GM20000 (cell line): ENCODE measurements at regions not wholly inside any gene's neighbourhood (a gene's known extent, or its start where the extent isn't known, plus 50 kb on each side); places are given as distances from the start of the nearest gene placed in this dataset.
"Not testable (repeated sequence)": the region's sequence is repeated elsewhere in the genome, so short reads cannot be mapped to it uniquely, and the experiment has no call there.

ENCODE experiments used
- DNase-seq: peaks from one replicate; pipeline ENCODE4 v3.0.0; 2012; ENCODE audit warnings: low spot score
- TF ChIP-seq, protein P1 (sequence below): IDR thresholded peaks from 2 replicates; pipeline ENCODE4 v1.5.1; 2012; ENCODE audit warnings: mild to moderate bottlenecking, control low read depth; ENCODE audit errors: extremely low read depth, missing control alignments

DNA sequence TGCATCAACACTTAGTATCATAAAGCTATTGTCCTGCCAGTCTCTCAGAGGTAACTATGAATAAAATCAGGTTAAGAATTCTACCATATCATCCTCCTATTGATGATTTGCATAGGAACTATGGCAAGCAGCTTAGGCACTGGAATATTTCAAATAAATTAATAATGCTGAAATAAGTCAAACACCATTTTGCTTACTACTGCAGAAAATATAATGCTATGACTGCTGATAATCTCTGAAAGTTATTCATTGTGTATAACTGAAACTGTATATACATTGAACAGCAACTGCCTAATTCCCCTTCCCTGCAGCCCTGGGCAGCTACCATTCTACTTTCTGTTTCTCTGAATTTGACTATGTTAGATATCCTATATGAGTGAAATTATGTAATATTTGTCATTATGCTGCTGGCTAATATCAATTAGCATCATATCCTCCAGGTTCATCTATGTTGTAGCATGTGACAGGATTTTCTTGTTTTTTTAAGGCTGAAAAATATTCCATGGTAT lies 318.8 kb upstream of the SGCG start:
- TF ChIP-seq, protein P1, sequence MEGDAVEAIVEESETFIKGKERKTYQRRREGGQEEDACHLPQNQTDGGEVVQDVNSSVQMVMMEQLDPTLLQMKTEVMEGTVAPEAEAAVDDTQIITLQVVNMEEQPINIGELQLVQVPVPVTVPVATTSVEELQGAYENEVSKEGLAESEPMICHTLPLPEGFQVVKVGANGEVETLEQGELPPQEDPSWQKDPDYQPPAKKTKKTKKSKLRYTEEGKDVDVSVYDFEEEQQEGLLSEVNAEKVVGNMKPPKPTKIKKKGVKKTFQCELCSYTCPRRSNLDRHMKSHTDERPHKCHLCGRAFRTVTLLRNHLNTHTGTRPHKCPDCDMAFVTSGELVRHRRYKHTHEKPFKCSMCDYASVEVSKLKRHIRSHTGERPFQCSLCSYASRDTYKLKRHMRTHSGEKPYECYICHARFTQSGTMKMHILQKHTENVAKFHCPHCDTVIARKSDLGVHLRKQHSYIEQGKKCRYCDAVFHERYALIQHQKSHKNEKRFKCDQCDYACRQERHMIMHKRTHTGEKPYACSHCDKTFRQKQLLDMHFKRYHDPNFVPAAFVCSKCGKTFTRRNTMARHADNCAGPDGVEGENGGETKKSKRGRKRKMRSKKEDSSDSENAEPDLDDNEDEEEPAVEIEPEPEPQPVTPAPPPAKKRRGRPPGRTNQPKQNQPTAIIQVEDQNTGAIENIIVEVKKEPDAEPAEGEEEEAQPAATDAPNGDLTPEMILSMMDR, result no peak
- no peak for DNase-seq

DNA sequence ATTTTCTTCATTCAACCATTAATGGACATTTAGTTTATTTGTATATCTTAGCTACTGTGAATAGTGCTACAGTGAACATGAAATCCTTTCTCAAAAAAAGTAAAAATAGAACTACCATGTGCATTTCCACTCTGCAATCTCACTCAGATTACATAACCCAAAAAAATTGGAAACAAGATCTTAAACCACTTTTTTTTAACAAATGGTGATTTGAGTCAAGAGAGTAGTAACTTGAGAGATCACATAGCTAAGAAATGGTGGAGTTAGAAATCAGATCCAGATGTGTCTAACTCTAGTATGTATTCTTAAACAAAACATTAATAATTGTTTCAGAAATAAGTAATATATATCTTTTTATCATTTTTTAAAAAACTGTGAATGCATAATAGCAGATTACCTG lies 318.3 kb upstream of the SGCG start:
- TF ChIP-seq, protein P1, result no peak
- no peak for DNase-seq

DNA sequence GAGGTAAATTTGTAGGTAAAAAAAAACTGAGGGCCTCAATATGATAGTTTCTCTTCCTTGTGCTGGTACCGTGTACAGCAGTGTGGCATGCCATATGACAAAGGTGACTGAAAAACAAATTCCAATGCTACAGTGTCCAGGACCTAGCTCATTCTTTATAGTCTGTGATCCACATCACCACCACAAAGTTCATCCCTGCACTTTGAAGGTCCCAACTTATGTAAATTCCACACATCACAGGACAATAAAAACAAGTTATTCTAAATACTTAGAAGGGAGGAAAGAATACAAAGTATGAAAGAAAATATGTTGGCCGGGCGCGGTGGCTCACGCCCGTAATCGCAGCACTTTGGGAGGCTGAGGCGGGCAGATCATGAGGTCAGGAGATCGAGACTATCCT lies 314.6 kb upstream of the SGCG start:
- TF ChIP-seq, protein P1, result no peak
- no peak for DNase-seq

DNA sequence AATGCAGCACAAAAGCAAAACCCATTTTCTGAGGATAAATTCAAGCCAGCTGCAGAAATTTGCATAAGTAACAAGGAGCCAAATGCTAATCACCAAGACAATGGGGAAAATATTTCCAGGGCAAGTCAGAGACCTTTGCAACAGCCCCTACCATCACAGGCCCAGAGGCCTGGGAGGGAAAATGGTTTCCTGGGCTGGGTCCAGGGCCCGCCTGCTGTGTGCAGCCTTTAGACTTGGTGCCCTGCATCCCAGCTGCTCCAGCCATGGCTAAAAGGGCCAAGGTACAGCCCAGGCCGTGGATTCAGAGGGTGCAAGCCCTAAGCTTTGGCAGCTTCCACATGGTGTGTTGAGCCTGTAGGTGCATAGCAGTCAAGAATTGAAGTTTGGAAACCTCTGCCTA lies 309.5 kb upstream of the SGCG start:
- no peak for DNase-seq
- TF ChIP-seq, protein P1, result no peak

- TF ChIP-seq, protein P1, result no peak
- no peak for DNase-seq
Measured at GRCh38 chr13:22874839-22875238, 305.9 kb upstream of the SGCG start.

- TF ChIP-seq, protein P1, result no peak
- DNase-seq, result no peak
Measured at GRCh38 chr13:22877421-22877820, 303.4 kb upstream of the SGCG start.

DNA sequence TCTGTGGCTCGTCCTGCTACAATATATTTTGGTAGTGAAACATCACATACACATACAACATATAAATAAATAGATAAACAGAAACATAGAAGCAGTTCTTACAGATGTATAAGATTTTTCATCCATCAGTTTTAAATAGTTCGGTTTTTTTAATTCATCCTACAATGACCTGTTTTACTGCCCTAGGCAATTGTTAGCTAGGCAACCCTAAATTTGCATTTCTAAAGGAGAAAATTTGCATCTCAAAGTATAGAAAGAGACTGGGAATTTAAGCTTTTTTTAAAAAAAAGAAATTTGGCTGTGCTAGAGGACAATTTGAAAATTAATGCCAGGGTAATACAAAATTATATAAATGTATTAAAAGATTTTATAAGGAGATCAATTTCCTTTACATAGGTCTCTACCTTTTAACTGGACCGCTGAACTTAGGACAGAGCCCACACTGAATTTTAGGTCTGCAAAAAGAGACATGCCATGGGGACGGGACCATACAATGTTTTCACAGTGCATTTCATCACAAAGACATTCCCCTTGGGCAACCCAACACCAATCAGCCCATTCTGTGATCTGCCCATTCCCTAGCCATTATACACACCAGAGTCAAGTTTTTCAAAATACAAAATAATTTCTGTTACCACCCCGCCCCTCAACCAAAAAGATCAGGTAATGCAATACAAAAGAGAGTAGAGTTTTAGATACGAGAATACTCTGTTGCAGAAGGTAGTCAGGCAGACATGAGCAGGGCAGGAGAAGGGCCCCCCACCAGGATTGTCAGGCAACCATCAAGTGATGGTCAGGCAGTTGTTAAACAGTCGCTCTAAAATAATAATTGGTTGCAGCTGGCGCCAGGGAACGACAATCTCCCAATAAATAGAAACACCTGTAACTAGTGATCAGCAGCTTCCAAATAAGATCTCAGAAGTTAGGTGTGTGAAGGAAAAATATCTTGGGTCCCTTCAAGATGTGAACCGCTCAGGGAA lies 299.7 kb upstream of the SGCG start:
- TF ChIP-seq, protein P1, result no peak
- DNase-seq, result no peak

DNA sequence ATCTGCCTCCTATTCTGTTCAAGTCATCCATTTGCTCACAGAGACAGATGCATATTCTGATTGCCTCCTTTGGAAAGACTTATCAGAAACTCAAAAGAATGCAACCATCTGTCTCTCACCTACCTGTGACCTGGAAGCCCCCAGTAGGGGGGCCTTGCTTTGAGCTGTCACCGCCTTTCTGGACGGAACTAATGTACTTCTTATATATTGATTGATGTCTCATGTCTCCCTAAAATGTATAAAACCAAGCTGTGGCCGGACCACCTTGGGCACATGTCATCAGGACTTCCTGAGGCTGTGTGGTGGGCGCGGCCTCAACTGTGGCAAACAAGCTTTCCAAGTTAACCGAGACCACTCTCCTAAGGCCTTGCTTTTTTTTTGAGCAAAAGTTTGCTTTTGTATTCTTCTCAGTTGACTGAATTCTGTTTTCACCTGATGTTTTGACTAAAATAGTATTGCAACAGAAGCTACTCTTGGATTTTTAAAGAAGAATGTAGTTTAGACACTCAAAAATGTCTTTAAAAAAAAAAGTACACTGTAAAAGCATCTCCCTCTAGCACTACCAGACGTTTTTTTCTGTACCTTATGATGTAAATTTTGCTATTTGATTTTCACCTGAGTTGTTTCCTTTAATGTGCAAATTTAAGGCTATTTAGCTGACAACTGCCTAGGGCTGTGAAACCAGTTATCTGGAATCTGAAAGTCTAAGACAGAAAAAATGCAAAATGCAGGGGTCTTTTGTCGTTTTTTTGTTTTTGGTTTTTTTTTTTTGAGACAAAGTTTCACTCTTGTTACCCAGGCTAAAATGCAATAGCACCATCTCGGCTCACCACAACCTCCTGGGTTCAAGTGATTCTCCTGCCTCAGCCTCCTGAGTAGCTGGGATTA lies 298.8 kb upstream of the SGCG start:
- not testable (repeated sequence) for DNase-seq
